Common myeloid progenitor, CD34-positive (primary cell): ENCODE measurements at regions not wholly inside any gene's neighbourhood (a gene's known extent, or its start where the extent isn't known, plus 50 kb on each side); places are given as distances from the start of the nearest gene placed in this dataset.
"Not testable (repeated sequence)": the region's sequence is repeated elsewhere in the genome, so short reads cannot be mapped to it uniquely, and the experiment has no call there.

ENCODE experiments used
- CTCF ChIA-PET: fragments of 350-600 bp; sonication (Branson Sonifier 250); formaldehyde crosslinking; loops from one replicate; lab custom pipeline; 2021; ENCODE audit warnings: antibody characterized with exemption; lab: Charles Lee
- POLR2A ChIA-PET: fragments of 350-600 bp; sonication (Branson Sonifier 250); formaldehyde crosslinking; loops from one replicate; lab custom pipeline; 2021; ENCODE audit warnings: antibody characterized with exemption; lab: Charles Lee
- DNase-seq, 3 donors: peaks; one replicate each; pipeline versions ENCODE4 v3.0.0 to v3.0.0-alpha.2; 2013
- H3K27ac ChIP-seq, 2 experiments: 1 replicate in 1 of 2; 2 replicates in 1 of 2; pipeline ENCODE4 v1.7.0; 2013; ENCODE audit warnings: inconsistent platforms in 2 of 2, low read length in 2 of 2, mild to moderate bottlenecking in 2 of 2, low read depth in 1 of 2, moderate library complexity in 1 of 2; ENCODE audit not compliant: severe bottlenecking in 2 of 2, insufficient read depth in 1 of 2, poor library complexity in 1 of 2
- H3K27me3 ChIP-seq, 5 experiments: replicated peaks in 2 of 5; 1 replicate in 3 of 5; 2 replicates in 2 of 5; pipeline versions ENCODE4 v1.6.1 to v1.7.0; 2013; ENCODE audit warnings: low read length in 4 of 5, mild to moderate bottlenecking in 2 of 5, moderate library complexity in 2 of 5, inconsistent platforms in 1 of 5; ENCODE audit not compliant: insufficient read depth in 5 of 5, control insufficient read depth in 4 of 5
- H3K36me3 ChIP-seq, 4 experiments: 1 replicate in 2 of 4; 2 replicates in 2 of 4; pipeline versions ENCODE4 v1.6.1 to v1.7.0; 2013; ENCODE audit warnings: low read length in 3 of 4, control low read depth in 1 of 4, mild to moderate bottlenecking in 1 of 4; ENCODE audit not compliant: control insufficient read depth in 4 of 4, insufficient read depth in 4 of 4
- H3K4me1 ChIP-seq, 4 experiments: 1 replicate in 3 of 4; 2 replicates in 1 of 4; pipeline versions ENCODE4 v1.6.1 to v1.7.1; 2013; ENCODE audit warnings: low read length in 3 of 4, mild to moderate bottlenecking in 3 of 4, control low read depth in 1 of 4, inconsistent platforms in 1 of 4, moderate library complexity in 1 of 4; ENCODE audit not compliant: control insufficient read depth in 4 of 4, insufficient read depth in 4 of 4; ENCODE audit errors: control extremely low read depth in 1 of 4
- H3K4me3 ChIP-seq, 7 experiments: 1 replicate in 4 of 7; 2 replicates in 3 of 7; pipeline versions ENCODE4 v1.5.1 to v1.7.0; 2013; ENCODE audit warnings: mild to moderate bottlenecking in 7 of 7, low read length in 6 of 7, moderate library complexity in 6 of 7, inconsistent platforms in 2 of 7, low read depth in 2 of 7, control low read depth in 1 of 7; ENCODE audit not compliant: insufficient read depth in 4 of 7, control insufficient read depth in 1 of 7; ENCODE audit errors: extremely low read depth in 1 of 7
- H3K9me3 ChIP-seq, 5 experiments: 1 replicate in 4 of 5; 2 replicates in 1 of 5; pipeline versions ENCODE4 v1.6.1 to v1.7.1; 2013; ENCODE audit warnings: low read length in 4 of 5, mild to moderate bottlenecking in 2 of 5, inconsistent platforms in 1 of 5, low read depth in 1 of 5, moderate library complexity in 1 of 5; ENCODE audit not compliant: control insufficient read depth in 4 of 5, insufficient read depth in 2 of 5; ENCODE audit errors: control extremely low read depth in 1 of 5
- WGBS: methylation state at CpG from one replicate; pipeline ENCODE4 v1.1.5; 2013; ENCODE audit not compliant: insufficient coverage; 5-methylcytosine and 5-hydroxymethylcytosine counted together

DNA sequence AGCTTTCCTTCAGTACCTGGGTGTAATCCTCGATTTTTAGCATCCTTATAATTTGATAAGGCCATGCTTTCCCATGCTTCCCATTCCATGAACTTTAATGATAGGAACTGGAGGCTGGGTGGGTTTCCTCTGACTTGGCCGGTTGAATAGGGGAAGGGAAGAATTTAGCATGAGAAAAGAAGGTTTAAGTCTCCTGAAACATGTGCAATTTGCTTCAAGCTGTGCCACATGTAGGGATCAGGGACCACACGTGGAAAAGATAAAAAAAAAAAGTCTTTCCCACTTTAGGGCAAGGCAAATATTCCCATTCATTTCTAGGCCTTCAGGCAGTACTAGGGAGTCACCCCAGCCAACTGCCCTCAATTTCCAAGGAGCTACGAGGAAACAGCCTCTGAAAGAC, 900.3 kb downstream of the DSC3 start:
- Histone ChIP-seq H3K36me3 (no peaks in the 10 kb centered on the region), H3K27me3 (no peaks in the 10 kb centered on the region), H3K4me1 (no peaks in the 10 kb centered on the region), H3K27ac (no peak overlapping the region), H3K4me3 (no peak overlapping the region), H3K9me3 (peaks cover 0 to 4% (median 0%) of the 10 kb centered on the region in 5 experiments)
- POLR2A ChIA-PET, result no interaction called here
- CTCF ChIA-PET, result no interaction called here
- no peak for DNase-seq
- WGBS, result 45% methylated on average over 2 of the region's 4 CpGs

DNA sequence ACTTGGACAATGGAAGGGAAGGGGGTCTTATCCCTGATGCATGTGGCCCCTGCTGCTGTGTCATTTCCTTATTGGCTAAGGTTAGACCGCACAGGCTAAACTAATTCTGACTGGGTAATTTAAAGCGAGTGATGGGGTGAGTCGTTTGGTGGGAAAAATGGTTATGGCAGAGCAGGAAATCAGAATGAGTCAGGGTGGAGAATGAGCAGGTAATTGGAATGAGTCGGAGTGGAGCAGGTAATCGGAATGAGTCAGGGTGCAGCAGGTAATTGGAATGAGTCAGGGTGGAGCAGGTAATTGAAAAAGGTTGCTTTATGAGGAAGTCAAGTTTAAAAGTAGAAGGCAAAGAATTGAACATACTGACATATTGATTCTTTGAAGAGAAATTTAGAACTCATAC, 901.0 kb downstream of the DSC3 start:
- H3K4me1 ChIP-seq, H3K27ac ChIP-seq, POLR2A ChIA-PET, H3K9me3 ChIP-seq, DNase-seq, H3K27me3 ChIP-seq, H3K4me3 ChIP-seq, H3K36me3 ChIP-seq, CTCF ChIA-PET: not testable (repeated sequence)
- 100% methylated on average over 5 of the region's 5 CpGs for WGBS

DNA sequence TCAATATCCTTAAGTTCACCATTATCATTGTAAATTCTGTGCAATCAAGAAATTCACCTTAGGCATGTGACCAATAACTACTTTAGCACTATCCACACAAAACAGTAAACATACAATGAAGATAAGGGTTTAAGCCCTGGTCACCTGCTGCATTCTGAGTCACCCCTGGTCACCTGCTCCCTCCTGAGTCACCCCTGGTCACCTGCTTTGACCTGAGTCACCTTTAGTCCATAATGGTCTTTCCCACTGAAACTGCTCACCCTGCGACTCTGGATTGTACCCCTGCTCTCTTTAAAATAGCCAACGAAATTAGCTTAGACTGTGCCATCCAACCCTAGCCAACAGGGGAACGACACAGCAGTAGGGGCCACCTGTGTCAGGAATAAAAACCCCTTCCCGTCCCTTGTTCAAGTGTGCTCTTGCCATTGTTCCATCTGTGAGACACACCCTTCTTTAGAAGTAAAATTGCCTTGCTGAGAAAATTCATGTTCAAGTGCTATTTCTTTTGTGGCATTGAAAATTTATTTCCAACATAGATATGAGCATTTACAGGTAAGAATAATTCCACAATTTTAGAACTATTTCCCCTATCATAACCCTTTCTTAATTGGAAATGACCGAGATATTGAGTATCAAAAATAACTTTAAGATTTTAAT, 902.8 kb downstream of the DSC3 start:
- H3K27me3 ChIP-seq, result no peaks in the 10 kb centered on the region
- peaks cover 0 to 4% (median 0%) of the 10 kb centered on the region in 5 experiments for H3K9me3 ChIP-seq
- ChIA-PET CTCF (no interaction called here), POLR2A (no interaction called here)
- WGBS, result 85% methylated on average over 4 of the region's 5 CpGs
- no peaks in the 10 kb centered on the region for H3K4me1 ChIP-seq
- DNase-seq, result no peak
- no peaks in the 10 kb centered on the region for H3K36me3 ChIP-seq
- no peak overlapping the region for H3K27ac ChIP-seq
- H3K4me3 ChIP-seq, result no peak overlapping the region

DNA sequence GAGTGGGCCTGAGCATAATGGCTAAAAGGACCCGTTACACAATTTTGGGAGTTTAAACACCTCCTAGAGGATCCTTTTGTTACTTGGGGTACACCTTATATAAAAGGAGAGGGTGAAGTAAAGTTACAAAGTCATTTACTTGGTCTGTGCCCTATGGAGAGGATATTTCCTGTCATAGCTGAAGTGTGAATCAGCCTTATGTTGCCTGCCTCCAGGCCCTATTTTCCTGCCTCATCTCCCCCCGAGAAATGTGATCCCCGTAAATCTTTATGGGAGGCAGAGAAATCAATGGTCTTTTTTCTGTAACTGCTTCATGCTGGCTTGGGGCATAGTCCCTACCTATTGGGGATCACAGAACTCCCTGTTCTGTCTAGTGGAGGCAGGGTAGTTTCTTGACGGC, 906.6 kb downstream of the DSC3 start:
- H3K4me3 ChIP-seq, result no peak overlapping the region
- H3K36me3 ChIP-seq, result no peaks in the 10 kb centered on the region
- no peak for DNase-seq
- ChIA-PET POLR2A (no interaction called here), CTCF (no interaction called here)
- no peak overlapping the region for H3K27ac ChIP-seq
- 95% methylated on average over 3 of the region's 4 CpGs for WGBS
- no peaks in the 10 kb centered on the region for H3K4me1 ChIP-seq
- no peaks in the 10 kb centered on the region for H3K27me3 ChIP-seq
- H3K9me3 ChIP-seq, result peaks cover 0 to 4% (median 0%) of the 10 kb centered on the region in 5 experiments

DNA sequence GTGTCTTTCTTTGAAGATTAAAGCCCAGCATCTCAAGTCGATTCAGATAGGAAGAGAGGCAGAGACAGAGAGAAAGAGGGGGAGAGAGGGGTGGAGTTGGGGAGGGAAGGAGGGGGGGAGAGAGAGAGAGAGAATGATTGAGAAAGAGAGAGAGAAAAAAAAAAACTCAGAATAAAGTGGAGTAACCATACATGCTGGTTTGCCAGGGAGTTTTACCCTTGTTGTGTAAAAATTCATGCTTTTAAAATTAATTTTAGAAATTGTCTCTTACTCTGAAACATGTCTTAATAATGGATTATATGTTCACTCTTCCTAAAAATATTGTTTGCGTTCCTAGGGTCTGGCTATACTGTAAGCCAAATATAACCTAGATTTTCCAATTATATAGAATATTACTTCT, 908.5 kb downstream of the DSC3 start:
- ChIA-PET CTCF (no interaction called here), POLR2A (no interaction called here)
- DNase-seq, result no peak
- WGBS, result 88% methylated on average over 1 of the region's 2 CpGs
- H3K4me1 ChIP-seq, result no peaks in the 10 kb centered on the region
- H3K36me3 ChIP-seq, result no peaks in the 10 kb centered on the region
- no peaks in the 10 kb centered on the region for H3K27me3 ChIP-seq
- H3K9me3 ChIP-seq, result peaks cover 0 to 2% (median 0%) of the 10 kb centered on the region in 5 experiments
- H3K4me3 ChIP-seq, result no peak overlapping the region
- no peak overlapping the region for H3K27ac ChIP-seq

DNA sequence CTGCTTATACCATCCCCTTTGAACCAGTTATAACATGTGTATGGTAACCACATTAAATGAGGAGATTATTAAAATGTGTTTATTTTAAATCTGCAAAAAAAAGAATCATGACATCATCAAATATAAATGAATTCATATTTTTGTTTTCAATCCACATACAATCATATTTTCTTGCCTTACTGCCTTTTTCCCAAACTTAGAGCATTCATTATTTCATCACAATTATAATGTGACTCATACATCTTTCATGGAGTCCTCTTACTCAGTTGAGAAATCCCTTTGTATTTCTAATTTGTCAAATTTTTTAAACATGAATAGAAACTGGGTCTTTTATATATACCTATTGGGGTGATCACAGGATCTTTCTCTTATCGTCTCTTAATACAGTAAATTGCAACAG, 909.6 kb downstream of the DSC3 start:
- Histone ChIP-seq H3K36me3 (no peaks in the 10 kb centered on the region), H3K27ac (no peak overlapping the region), H3K4me3 (no peak overlapping the region), H3K27me3 (no peaks in the 10 kb centered on the region), H3K4me1 (no peaks in the 10 kb centered on the region), H3K9me3 (peaks cover 0 to 2% (median 0%) of the 10 kb centered on the region in 5 experiments)
- CTCF ChIA-PET, result interaction anchor here (0.8 kb wide), 1 partner anchor 1653 kb away, joined by 3 read pairs; no protein-coding TSS in a partner anchor
- POLR2A ChIA-PET, result no interaction called here
- no CpG with 5 or more reads among the region's 1 CpG for WGBS
- no peak for DNase-seq

DNA sequence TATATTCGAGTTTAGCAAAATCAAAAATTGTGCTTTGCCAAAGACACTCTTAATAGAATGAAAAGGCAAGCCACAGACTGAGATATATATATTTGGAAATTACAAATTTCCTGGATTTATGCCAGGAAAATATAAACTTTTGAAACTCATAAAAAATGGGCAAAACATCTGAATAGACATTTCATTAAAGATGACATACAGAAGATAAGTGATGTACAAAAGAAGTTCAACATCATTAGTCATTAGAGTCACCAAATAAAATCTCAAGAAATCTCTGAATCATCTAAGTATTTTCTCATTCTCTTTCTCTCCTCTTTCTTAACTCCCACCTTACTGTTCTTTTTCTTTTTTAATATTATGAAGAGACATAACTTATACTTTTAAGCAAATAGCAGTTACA, 921.1 kb downstream of the DSC3 start:
- Histone ChIP-seq H3K4me3 (no peak overlapping the region), H3K27ac (no peak overlapping the region), H3K36me3 (no peaks in the 10 kb centered on the region), H3K9me3 (no peaks in the 10 kb centered on the region), H3K4me1 (no peaks in the 10 kb centered on the region), H3K27me3 (no peaks in the 10 kb centered on the region)
- no peak for DNase-seq
- no CpG with 5 or more reads among the region's 1 CpG for WGBS
- POLR2A ChIA-PET, result no interaction called here
- CTCF ChIA-PET, result no interaction called here
